ENCODE measurements at regions not wholly inside any gene's neighbourhood (a gene's known extent, or its start where the extent isn't known, plus 50 kb on each side); places are given as distances from the start of the nearest gene placed in this dataset.
"Not testable (repeated sequence)": the region's sequence is repeated elsewhere in the genome, so short reads cannot be mapped to it uniquely, and the experiment has no call there.

DNA sequence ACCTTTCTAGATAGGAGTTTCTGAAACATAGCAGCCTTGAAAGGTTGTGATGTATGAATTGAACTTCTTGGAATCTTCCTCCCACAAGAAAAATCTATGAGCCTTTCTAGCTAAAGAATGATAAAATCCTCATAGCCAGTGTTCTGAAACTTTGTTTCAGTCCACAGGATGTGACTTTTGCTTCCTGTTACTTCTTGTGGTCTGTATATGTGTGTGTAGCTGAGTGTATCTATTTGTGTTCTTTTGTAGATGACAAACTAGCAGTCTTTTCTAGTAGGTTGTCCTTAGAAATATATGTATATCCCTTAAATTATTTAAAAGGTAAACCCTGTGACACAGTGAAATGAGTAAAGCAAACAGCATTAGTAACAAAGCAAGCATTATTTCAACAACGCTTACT, 188.8 kb downstream of the MRPS30 start:
- TF ChIP-seq, protein P1, sequence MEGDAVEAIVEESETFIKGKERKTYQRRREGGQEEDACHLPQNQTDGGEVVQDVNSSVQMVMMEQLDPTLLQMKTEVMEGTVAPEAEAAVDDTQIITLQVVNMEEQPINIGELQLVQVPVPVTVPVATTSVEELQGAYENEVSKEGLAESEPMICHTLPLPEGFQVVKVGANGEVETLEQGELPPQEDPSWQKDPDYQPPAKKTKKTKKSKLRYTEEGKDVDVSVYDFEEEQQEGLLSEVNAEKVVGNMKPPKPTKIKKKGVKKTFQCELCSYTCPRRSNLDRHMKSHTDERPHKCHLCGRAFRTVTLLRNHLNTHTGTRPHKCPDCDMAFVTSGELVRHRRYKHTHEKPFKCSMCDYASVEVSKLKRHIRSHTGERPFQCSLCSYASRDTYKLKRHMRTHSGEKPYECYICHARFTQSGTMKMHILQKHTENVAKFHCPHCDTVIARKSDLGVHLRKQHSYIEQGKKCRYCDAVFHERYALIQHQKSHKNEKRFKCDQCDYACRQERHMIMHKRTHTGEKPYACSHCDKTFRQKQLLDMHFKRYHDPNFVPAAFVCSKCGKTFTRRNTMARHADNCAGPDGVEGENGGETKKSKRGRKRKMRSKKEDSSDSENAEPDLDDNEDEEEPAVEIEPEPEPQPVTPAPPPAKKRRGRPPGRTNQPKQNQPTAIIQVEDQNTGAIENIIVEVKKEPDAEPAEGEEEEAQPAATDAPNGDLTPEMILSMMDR (conservative IDR thresholded peaks at IDR 0.05) = no peak
- TF ChIP-seq ZFX (IDR thresholded peaks at IDR 0.05) = no peak
- H3K27ac ChIP-seq = no peak overlapping the region

GRCh38 chr5:45007102-45007501, 198.4 kb downstream of the MRPS30 start:
- not testable (repeated sequence) for H3K27ac ChIP-seq

DNA sequence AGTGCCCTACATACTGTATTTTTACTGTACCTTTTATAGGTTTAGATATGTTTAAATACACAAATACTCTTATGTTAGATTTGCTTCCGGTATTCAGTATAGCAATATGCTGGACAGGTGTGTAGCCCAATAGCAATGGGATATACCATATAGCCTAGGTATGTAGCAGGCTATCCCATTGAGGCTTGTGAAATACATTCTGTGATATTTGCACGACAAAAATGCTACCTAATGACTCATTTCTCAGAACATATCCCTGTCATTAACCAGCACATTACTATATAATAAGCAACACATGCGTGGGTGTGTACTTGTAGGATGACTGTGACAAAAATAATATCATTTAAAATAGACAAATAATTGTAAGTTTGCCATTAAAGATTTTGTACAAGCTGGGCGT, 208.8 kb downstream of the MRPS30 start:
- no peak overlapping the region for H3K27ac ChIP-seq
- TF ChIP-seq, protein P1 (conservative IDR thresholded peaks at IDR 0.05) = no peak
- TF ChIP-seq ZFX (IDR thresholded peaks at IDR 0.05) = no peak

DNA sequence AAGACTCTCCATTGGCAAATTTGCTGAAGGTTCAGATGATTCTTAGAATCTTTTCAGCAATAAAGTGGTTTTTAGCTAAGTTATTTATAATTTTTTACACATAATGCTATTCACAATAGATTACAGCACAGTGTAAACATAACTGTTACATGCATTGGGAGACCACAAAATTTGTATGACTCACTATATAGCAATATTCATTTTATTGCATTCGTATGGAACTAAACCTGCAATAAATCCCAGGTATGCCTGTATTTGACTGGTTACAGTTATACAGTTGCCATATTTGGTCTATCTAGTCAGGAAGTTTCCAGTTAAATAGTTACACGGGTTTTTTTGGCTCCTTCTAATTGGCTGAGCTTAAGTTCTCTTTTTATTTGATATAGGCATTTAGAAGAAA, 220.8 kb downstream of the MRPS30 start:
- TF ChIP-seq, protein P1 (conservative IDR thresholded peaks at IDR 0.05) = no peak
- no peak for TF ChIP-seq ZFX (IDR thresholded peaks at IDR 0.05)
- H3K27ac ChIP-seq = no peak overlapping the region

GRCh38 chr5:45035991-45036390, 227.2 kb downstream of the MRPS30 start:
- TF ChIP-seq, protein P1 (conservative IDR thresholded peaks at IDR 0.05) = no peak
- TF ChIP-seq ZFX (IDR thresholded peaks at IDR 0.05) = no peak
- no peak overlapping the region for H3K27ac ChIP-seq

DNA sequence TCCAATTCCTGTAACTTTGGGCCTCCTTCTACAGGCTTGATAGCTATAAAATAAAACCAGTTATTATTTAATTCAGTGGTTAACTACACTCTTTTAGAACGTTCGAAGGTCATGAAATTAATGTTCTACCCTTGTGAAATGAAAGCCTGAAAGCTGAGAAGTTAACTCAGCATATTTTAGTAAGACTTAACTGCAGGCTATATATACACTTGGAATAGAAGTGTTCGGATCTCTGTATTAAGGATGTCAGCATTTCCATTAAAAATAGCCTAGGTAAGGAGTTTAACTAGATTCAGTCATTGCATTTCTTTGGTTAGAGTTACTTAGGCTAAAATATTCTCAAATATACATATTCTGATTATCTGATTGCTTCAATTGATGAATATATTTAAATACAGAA, 229.2 kb downstream of the MRPS30 start:
- no peak overlapping the region for H3K27ac ChIP-seq
- TF ChIP-seq, protein P1 (conservative IDR thresholded peaks at IDR 0.05) = no peak

DNA sequence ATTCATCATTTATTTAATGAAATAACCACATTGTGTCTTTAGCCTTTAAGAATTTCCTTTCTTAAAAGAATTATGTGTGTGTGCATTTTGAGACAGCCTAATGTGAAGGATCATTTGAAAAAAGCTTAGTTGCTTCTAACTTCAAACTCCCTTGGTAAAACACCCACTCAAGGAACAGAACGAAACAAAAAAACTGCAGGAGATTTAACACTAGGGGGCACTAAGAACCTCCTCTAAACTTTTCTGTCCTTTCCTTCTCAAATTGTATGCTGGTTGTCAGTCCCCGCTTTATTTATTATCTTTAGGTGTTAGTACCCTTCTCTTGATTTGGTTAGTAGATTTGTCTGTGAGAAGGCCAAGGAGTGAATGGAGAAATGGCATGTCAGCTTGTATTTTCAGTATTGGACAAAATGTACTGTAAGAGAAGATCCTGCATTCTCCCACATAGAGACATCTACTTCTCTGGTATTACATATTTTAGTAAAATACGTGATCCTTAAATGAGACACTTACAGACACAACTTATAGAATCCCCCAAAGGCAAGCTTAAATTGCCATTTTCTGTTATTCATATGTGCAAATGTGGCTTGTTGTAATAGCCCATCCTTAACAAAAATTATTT, 229.7 kb downstream of the MRPS30 start:
- TF ChIP-seq, protein P1 (conservative IDR thresholded peaks at IDR 0.05) = peak; percentile 83
- no peak for TF ChIP-seq ZFX (IDR thresholded peaks at IDR 0.05)
- no peak overlapping the region for H3K27ac ChIP-seq

GRCh38 chr5:45042283-45042682, 233.5 kb downstream of the MRPS30 start:
- TF ChIP-seq, protein P1 (conservative IDR thresholded peaks at IDR 0.05) = no peak
- TF ChIP-seq ZFX (IDR thresholded peaks at IDR 0.05) = no peak
- no peak overlapping the region for H3K27ac ChIP-seq

All from C4-2B (cell line).